ENCODE measurements at regions not wholly inside any gene's neighbourhood (a gene's known extent, or its start where the extent isn't known, plus 50 kb on each side); places are given as distances from the start of the nearest gene placed in this dataset.

GRCh38 chr5:133732536-133732935, 120.2 kb upstream of the FSTL4 start:
- no peak for DNase-seq

- no peak for DNase-seq
Observed at GRCh38 chr5:133731951-133732350, 119.6 kb upstream of the FSTL4 start.

DNA sequence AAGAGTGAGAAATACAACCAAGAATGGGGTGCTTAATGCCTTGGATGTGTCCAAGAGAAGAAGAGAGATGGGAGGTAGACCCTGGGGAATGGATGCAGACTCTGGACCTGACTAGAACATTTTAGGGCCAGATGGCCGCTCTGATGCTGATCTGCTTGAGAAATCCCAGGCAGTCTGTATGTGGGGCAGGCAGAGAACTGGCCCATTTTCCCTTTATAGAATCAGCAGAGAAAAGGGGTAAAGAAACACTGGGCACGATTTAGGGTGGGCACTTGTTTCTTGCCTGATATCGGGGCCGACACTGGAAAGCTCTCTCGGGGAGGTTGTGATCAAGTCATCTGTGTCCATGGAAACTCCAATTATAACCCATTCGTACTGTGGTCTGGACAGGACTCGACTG, 118.5 kb upstream of the FSTL4 start:
- no peak for DNase-seq

DNA sequence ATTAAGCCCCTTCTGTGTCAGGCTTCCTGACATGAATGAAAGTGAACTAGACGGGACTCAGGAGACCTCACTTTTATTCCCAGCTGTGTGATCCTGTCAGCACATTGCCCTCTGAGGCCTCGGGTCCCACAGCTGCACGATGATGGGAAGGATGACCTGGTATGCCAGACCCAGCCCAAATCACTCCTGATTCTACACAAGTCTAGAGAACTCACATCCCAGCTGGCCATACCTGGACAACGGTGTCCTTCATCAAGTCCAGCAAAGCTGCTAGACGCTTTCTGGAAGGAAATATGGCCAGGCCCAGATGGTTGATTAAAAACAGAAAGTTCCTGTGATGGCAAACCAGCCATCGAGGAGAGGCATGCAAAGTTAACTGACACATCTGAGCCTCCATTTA, 118.0 kb upstream of the FSTL4 start:
- no peak for DNase-seq

GRCh38 chr5:133729800-133730199, 117.5 kb upstream of the FSTL4 start:
- no peak for DNase-seq

- no peak for DNase-seq
Observed at GRCh38 chr5:133728475-133728874, 116.1 kb upstream of the FSTL4 start.

DNA sequence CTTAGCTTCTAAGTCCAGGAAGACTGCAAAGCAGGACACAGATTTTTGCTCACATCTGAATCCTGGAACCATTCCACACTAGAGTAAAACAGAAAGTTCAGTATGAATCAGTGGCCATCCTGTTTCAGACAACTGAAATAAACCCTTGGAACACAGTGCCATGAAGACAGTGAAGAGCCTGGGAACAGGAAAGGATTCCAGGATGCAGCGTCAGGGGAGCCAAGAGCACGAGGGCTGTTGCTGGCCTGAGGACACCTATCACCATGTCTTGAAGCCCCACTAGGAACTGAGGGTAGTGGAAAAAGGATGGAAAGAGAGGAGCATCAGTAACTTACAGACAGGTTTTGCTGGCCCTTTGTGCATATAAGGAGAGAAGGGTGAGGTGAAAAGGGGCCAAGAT, 115.3 kb upstream of the FSTL4 start:
- no peak for DNase-seq

- DNase-seq = no peak
Observed at GRCh38 chr5:133723651-133724366, 111.5 kb upstream of the FSTL4 start.

- no peak for DNase-seq
Observed at GRCh38 chr5:133723126-133723525, 110.8 kb upstream of the FSTL4 start.

DNA sequence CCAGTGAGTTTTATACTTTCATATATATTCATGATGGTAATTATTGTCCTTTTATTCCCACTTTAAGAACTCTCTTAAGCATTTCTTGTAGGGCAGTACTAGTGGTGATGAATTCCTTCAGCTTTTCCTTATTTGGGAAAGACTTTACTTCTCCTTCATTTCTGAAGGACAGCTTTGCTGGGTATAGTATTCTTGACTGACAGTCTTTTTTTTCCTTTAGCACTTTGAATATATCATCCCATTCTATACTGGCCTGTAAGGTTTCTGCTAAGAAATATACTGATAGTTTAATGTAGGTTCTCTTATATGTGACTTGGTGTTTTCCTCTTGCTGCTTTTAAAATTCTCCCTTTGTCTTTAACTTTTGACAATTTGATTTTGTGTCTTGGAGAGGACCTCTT, 109.0 kb upstream of the FSTL4 start:
- no peak for DNase-seq

- DNase-seq = no peak
Observed at GRCh38 chr5:133718457-133718856, 106.1 kb upstream of the FSTL4 start.

- no peak for DNase-seq
Observed at GRCh38 chr5:133716532-133717183, 104.3 kb upstream of the FSTL4 start.

GRCh38 chr5:133715616-133716015, 103.3 kb upstream of the FSTL4 start:
- DNase-seq = no peak

- DNase-seq = no peak
Observed at GRCh38 chr5:133715216-133715615, 102.9 kb upstream of the FSTL4 start.

DNA sequence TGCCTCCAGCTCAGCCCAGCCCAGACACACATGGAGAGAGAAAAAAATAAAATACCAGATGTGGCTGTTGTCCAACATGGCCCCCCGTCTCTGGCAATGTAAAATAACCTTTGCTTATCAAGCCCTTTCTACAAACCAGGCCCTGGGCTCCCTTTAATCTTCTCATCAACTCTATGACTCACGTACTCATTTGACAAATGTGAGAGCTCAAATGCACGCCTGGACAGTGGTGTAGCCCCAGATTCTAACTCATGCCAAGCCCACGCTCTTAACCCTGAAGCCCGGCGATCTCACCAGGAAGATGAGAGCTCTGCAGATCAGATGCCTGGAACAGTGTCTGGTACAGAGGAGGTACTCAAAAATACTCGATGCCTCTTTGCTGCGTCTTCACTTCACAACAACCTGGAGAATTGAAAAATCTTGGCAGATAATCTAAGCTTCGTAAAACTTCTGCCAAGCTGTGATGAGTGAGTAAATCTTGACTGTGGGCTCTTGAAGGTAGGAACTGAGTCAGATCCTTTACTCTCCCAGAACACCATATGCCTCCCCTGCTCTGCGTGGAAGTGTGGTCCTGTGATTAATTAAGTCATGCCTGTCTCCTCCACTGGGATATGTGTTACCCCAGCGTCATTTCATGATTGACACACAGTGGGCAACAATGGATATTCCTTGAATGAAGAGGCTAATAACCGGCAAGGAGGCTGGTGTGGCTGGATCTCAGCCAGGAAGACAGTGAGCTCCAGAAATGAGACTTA, 102.0 kb upstream of the FSTL4 start:
- DNase-seq = no peak

DNA sequence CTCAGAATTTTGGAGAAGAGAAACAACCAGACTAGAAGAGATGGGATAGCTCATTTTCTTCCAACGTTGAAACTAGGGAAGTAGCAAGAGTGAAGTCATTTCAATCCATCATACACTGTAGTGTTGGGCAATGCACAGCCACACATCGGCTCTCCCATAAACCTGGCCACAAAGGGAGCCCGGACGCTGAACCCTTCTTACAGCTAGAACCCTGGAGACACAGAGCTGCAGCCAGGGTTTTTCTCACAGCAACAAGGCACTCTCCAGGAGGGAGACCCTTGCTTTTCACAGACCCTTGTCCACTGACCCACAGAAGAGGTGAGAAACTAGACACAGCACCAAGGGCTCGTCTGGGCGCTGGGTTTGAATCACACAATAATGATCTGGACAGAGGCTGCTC, 101.4 kb upstream of the FSTL4 start:
- DNase-seq = no peak

DNA sequence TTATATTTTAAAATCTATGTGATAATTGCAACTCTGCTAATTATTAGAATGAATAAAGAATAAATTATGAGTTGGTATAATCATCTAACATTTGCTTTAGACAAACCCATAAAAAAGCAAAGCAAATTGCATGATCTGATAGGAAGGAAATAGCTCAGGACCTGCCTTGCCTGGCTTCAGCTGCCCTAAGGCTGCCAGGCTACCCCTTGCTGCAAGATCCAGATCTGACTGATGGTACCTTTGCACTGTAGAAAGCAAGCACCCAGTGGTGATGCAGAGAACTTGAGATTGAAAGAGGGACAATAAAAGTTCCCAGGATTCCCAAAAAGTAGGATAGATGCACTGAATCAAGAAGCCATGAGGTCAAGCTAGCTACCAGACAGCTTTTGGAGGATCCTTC, 100.9 kb upstream of the FSTL4 start:
- DNase-seq = no peak

DNA sequence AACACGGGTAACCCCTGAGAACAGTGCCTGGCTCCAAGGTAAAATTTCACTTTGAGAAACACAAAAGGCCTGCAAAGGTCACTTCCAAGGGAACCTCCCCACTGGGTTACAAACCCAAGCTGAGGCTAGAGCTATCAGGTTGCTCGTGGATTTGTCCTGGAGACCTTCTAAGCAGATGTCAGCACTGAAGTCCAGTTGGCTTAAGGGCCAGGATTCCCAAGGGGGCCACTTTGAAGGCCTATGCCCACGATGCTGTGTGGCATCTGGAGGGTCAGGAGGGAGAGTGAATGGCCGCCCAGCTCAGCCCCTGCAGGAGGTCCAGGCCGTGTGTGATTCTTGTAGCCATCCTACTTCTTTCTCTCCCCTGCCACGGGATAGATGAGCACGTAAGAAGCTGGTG, 100.2 kb upstream of the FSTL4 start:
- no peak for DNase-seq

- DNase-seq = no peak
Observed at GRCh38 chr5:133709209-133709725, 96.9 kb upstream of the FSTL4 start.

DNA sequence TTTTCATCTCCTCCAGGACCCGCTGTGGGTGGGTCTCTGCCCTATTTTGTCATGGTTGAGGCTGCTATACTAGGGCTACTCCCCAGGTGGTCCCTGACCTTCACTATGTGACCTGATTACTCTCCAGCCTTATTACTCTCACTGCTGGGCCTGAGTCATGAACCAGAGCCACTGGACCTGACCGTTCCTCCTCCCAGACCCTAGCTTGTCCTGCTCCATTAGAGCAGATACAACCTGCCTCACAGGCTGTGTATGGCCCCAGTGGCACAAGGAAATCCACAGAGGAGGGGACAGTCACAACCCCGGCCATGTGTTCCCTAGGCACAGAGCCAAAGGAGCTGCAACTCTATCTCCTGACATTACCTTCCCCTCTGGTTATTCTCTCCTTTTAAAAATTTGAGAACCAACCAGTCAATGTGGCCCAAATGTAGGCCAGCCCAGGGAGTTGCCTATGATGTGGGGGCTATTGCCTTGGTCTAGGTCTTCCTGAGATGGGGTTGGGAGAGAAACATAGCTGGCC, 96.0 kb upstream of the FSTL4 start:
- no peak for DNase-seq

GRCh38 chr5:133707629-133708028, 95.3 kb upstream of the FSTL4 start:
- no peak for DNase-seq

- DNase-seq = no peak
Observed at GRCh38 chr5:133706506-133707430, 94.4 kb upstream of the FSTL4 start.

DNA sequence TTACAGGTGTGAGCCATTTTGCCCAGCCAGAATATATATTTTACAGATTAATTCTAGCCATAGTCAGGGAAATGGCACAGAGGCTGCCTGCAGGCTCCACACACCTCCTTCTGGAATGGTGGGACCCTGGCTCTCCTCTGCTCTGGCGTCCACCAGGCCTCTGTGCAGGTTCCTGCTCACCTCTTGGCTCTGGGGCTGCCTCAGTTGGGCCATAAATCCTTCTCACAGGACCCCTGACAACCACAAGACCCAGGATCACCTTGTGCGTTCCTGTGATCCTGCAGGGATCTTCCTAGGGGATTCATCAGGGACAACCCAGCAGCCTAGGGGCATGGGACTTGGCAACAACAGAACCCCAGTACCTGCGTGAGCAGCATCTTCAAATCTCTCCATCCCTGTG, 93.0 kb upstream of the FSTL4 start:
- no peak for DNase-seq

All from NCI-H1105 (cell line).